ENCODE measurements at regions not wholly inside any gene's neighbourhood (a gene's known extent, or its start where the extent isn't known, plus 50 kb on each side); places are given as distances from the start of the nearest gene placed in this dataset.

GRCh38 chr5:4549351-4549750, 590.8 kb upstream of the ADAMTS16 start:
- TF ChIP-seq POLR2AphosphoS5 (IDR thresholded peaks at IDR 0.05; ENCODE audit: low read depth, low read length) (peak; percentile 69; the same call in 1 of the 2 replicates), REST (IDR thresholded peaks at IDR 0.05; ENCODE audit: insufficient read depth in 1 of 2, low read depth in 2 of 2, low read length in 2 of 2) (no peak)

- TF ChIP-seq TAF1 (IDR thresholded peaks at IDR 0.05; ENCODE audit: borderline replicate concordance, insufficient read depth, low read length): peak; percentile 65; the same call in 1 of the 2 replicates
- no peak for TF ChIP-seq FOXP2 (optimal IDR thresholded peaks at IDR 0.05; ENCODE audit: borderline replicate concordance, extremely low read depth, extremely low read length, insufficient read depth)
- no peak for TF ChIP-seq SIN3A (IDR thresholded peaks at IDR 0.05; ENCODE audit: borderline replicate concordance, insufficient read depth, low read length)
- peak in 1 of 2 experiments; percentile 62; a peak in 1 of 4 replicates for TF ChIP-seq REST (IDR thresholded peaks at IDR 0.05; ENCODE audit: insufficient read depth in 1 of 2, low read depth in 2 of 2, low read length in 2 of 2)
- peak; percentile 71 for TF ChIP-seq POLR2AphosphoS5 (IDR thresholded peaks at IDR 0.05; ENCODE audit: low read depth, low read length)
Measured at GRCh38 chr5:4551034-4551433, 589.1 kb upstream of the ADAMTS16 start.

DNA sequence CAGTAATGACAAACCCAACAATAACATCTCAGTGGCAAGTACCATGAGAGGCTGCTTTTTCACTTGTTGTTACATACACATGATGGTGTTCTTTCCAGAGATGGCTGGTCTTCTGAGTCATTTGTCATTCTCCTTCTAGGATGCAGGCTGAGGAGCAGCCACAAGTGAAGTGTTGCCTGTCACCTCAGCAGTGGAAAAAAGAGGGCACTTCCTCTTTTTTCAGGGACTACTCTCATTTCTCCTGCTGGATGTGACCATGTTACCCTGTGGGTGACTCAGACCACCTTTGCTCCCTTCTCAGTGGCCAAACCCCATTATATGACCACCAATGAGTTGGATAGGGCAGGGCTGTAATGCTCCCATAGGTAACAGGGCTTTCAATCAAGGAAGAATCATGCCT, 587.0 kb upstream of the ADAMTS16 start:
- TF ChIP-seq SIN3A (IDR thresholded peaks at IDR 0.05; ENCODE audit: borderline replicate concordance, insufficient read depth, low read length): no peak
- TF ChIP-seq TAF1 (IDR thresholded peaks at IDR 0.05; ENCODE audit: borderline replicate concordance, insufficient read depth, low read length): no peak
- TF ChIP-seq FOXP2 (optimal IDR thresholded peaks at IDR 0.05; ENCODE audit: borderline replicate concordance, extremely low read depth, extremely low read length, insufficient read depth): no peak
- no peak for TF ChIP-seq REST (IDR thresholded peaks at IDR 0.05; ENCODE audit: insufficient read depth in 1 of 2, low read depth in 2 of 2, low read length in 2 of 2)
- no peak for TF ChIP-seq POLR2AphosphoS5 (IDR thresholded peaks at IDR 0.05; ENCODE audit: low read depth, low read length)

DNA sequence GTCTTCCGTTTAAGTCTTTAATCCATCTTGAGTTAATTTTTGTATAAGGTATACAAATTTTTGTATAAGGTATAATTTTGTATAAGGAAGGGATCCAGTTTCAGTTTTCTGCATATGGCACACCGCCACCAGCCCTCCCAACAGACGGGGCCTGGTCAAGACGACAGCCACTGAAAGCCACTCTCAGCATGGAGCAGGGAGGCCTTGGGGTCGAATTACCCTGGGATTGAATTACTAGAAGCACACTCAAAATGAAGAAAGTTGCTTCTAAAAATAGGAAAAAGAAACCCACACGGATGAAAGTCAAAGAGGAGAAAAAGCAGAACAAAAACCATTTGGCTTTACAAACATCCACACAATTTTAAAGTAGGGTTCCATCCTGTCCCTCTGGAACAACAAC, 586.2 kb upstream of the ADAMTS16 start:
- TF ChIP-seq TAF1 (IDR thresholded peaks at IDR 0.05; ENCODE audit: borderline replicate concordance, insufficient read depth, low read length) (no peak), POLR2AphosphoS5 (IDR thresholded peaks at IDR 0.05; ENCODE audit: low read depth, low read length) (no peak), SIN3A (IDR thresholded peaks at IDR 0.05; ENCODE audit: borderline replicate concordance, insufficient read depth, low read length) (no peak), FOXP2 (optimal IDR thresholded peaks at IDR 0.05; ENCODE audit: borderline replicate concordance, extremely low read depth, extremely low read length, insufficient read depth) (no peak), REST (IDR thresholded peaks at IDR 0.05; ENCODE audit: insufficient read depth in 1 of 2, low read depth in 2 of 2, low read length in 2 of 2) (no peak)

DNA sequence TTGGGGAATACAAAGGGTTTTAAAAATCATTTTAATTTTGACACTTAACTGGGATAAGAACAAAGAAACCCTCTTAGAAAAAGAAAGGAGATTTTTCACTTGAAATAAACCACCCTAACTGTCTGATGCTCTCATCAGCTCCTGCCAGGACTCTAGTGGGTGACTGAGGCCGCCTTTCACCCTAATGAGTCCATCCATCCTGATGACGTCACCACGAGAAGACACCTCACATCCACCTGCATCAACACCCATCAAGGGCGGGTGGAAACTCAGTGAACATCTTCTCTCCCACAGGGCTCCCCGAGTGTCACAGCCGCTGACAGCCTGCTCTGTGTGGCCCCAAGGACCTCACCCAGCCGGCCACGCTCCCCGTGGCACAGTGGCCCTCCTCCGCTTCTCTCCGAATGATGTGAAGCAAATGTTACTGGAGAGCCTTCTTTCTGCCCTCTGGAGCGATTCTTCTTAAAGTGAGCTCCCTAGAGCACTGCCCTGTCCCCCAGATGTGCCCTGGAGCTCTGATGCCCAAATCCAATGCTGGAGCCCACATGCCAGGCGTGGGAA, 584.3 kb upstream of the ADAMTS16 start:
- no peak for TF ChIP-seq TAF1 (IDR thresholded peaks at IDR 0.05; ENCODE audit: borderline replicate concordance, insufficient read depth, low read length)
- no peak for TF ChIP-seq POLR2AphosphoS5 (IDR thresholded peaks at IDR 0.05; ENCODE audit: low read depth, low read length)
- no peak for TF ChIP-seq REST (IDR thresholded peaks at IDR 0.05; ENCODE audit: insufficient read depth in 1 of 2, low read depth in 2 of 2, low read length in 2 of 2)
- no peak for TF ChIP-seq FOXP2 (optimal IDR thresholded peaks at IDR 0.05; ENCODE audit: borderline replicate concordance, extremely low read depth, extremely low read length, insufficient read depth)

All from PFSK-1 (cell line).